ENCODE measurements at regions not wholly inside any gene's neighbourhood (a gene's known extent, or its start where the extent isn't known, plus 50 kb on each side); places are given as distances from the start of the nearest gene placed in this dataset.

- TF ChIP-seq GATA1 (IDR thresholded peaks at IDR 0.05; ENCODE audit: low read depth, low read length) (no peak), POLR2A (IDR thresholded peaks at IDR 0.05; ENCODE audit: low read length) (no peak)
- no peak for DNase-seq
These were observed 135.4 kb upstream of the AKIRIN2 start for GRCh38 chr6:87837444-87837843.

- DNase-seq = peak; percentile 36 to 40
- TF ChIP-seq POLR2A (IDR thresholded peaks at IDR 0.05; ENCODE audit: low read length) = no peak
- TF ChIP-seq GATA1 (IDR thresholded peaks at IDR 0.05; ENCODE audit: low read depth, low read length) = no peak
These were observed 130.2 kb upstream of the AKIRIN2 start for GRCh38 chr6:87832025-87832825.

GRCh38 chr6:87830907-87831306 lies 128.9 kb upstream of the AKIRIN2 start:
- TF ChIP-seq GATA1 (IDR thresholded peaks at IDR 0.05; ENCODE audit: low read depth, low read length) (no peak), POLR2A (IDR thresholded peaks at IDR 0.05; ENCODE audit: low read length) (no peak)
- DNase-seq = no peak

- no peak for TF ChIP-seq GATA1 (IDR thresholded peaks at IDR 0.05; ENCODE audit: low read depth, low read length)
- no peak for TF ChIP-seq POLR2A (IDR thresholded peaks at IDR 0.05; ENCODE audit: low read length)
- DNase-seq = no peak
These were observed 127.6 kb upstream of the AKIRIN2 start for GRCh38 chr6:87829622-87830121.

GRCh38 chr6:87828044-87828443 lies 126.0 kb upstream of the AKIRIN2 start:
- DNase-seq = no peak
- TF ChIP-seq GATA1 (IDR thresholded peaks at IDR 0.05; ENCODE audit: low read depth, low read length) = no peak
- TF ChIP-seq POLR2A (IDR thresholded peaks at IDR 0.05; ENCODE audit: low read length) = no peak

GRCh38 chr6:87827346-87827745 lies 125.3 kb upstream of the AKIRIN2 start:
- DNase-seq = no peak
- TF ChIP-seq POLR2A (IDR thresholded peaks at IDR 0.05; ENCODE audit: low read length) (no peak), GATA1 (IDR thresholded peaks at IDR 0.05; ENCODE audit: low read depth, low read length) (no peak)

GRCh38 chr6:87826424-87826823 lies 124.4 kb upstream of the AKIRIN2 start:
- TF ChIP-seq GATA1 (IDR thresholded peaks at IDR 0.05; ENCODE audit: low read depth, low read length) = no peak
- no peak for TF ChIP-seq POLR2A (IDR thresholded peaks at IDR 0.05; ENCODE audit: low read length)
- DNase-seq = no peak

- DNase-seq = no peak
- TF ChIP-seq GATA1 (IDR thresholded peaks at IDR 0.05; ENCODE audit: low read depth, low read length) = no peak
These were observed 123.8 kb upstream of the AKIRIN2 start for GRCh38 chr6:87825821-87826221.

GRCh38 chr6:87824958-87825491 lies 123.0 kb upstream of the AKIRIN2 start:
- no peak for DNase-seq

GRCh38 chr6:87822011-87822410 lies 120.0 kb upstream of the AKIRIN2 start:
- TF ChIP-seq POLR2A (IDR thresholded peaks at IDR 0.05; ENCODE audit: low read length) = no peak
- TF ChIP-seq GATA1 (IDR thresholded peaks at IDR 0.05; ENCODE audit: low read depth, low read length) = no peak
- DNase-seq = no peak

More at GRCh38 chr6:87824958-87825491, 123.0 kb upstream of the AKIRIN2 start:
- TF ChIP-seq GATA1 (IDR thresholded peaks at IDR 0.05; ENCODE audit: low read depth, low read length) = no peak
- no peak for TF ChIP-seq POLR2A (IDR thresholded peaks at IDR 0.05; ENCODE audit: low read length)

- no peak for DNase-seq
- no peak for TF ChIP-seq GATA1 (IDR thresholded peaks at IDR 0.05; ENCODE audit: low read depth, low read length)
- TF ChIP-seq POLR2A (IDR thresholded peaks at IDR 0.05; ENCODE audit: low read length) = no peak
These were observed 118.4 kb upstream of the AKIRIN2 start for GRCh38 chr6:87820343-87820984.

GRCh38 chr6:87817183-87817582 lies 115.2 kb upstream of the AKIRIN2 start:
- no peak for DNase-seq
- no peak for TF ChIP-seq GATA1 (IDR thresholded peaks at IDR 0.05; ENCODE audit: low read depth, low read length)
- TF ChIP-seq POLR2A (IDR thresholded peaks at IDR 0.05; ENCODE audit: low read length) = no peak

GRCh38 chr6:87815449-87815848 lies 113.4 kb upstream of the AKIRIN2 start:
- no peak for DNase-seq
- TF ChIP-seq POLR2A (IDR thresholded peaks at IDR 0.05; ENCODE audit: low read length) = no peak
- no peak for TF ChIP-seq GATA1 (IDR thresholded peaks at IDR 0.05; ENCODE audit: low read depth, low read length)

GRCh38 chr6:87808005-87808757 lies 106.1 kb upstream of the AKIRIN2 start:
- no peak for DNase-seq
- TF ChIP-seq POLR2A (IDR thresholded peaks at IDR 0.05; ENCODE audit: low read length) (no peak), GATA1 (IDR thresholded peaks at IDR 0.05; ENCODE audit: low read depth, low read length) (no peak)

All from erythroblast (primary cell).